CD4-positive, alpha-beta T cell treated with Interleukin-2 at 100 ng/mL for 4 hours (primary cell): ENCODE measurements at regions not wholly inside any gene's neighbourhood (a gene's known extent, or its start where the extent isn't known, plus 50 kb on each side); places are given as distances from the start of the nearest gene placed in this dataset.
"Not testable (repeated sequence)": the region's sequence is repeated elsewhere in the genome, so short reads cannot be mapped to it uniquely, and the experiment has no call there.

Experiments
- DNase-seq: peaks from one replicate; pipeline ENCODE4 v3.0.0-alpha.2; 2020; ENCODE audit warnings: low spot score

- no peak for DNase-seq
Measured at GRCh38 chr2:105691947-105692390, 52.7 kb upstream of the NCK2 start.

- DNase-seq, result no peak
Measured at GRCh38 chr2:105690566-105690965, 54.1 kb upstream of the NCK2 start.

GRCh38 chr2:105689484-105689883 is 55.2 kb upstream of the NCK2 start:
- no peak for DNase-seq

GRCh38 chr2:105688946-105689345 is 55.8 kb upstream of the NCK2 start:
- no peak for DNase-seq

- DNase-seq, result no peak
Measured at GRCh38 chr2:105686588-105686987, 58.1 kb upstream of the NCK2 start.

GRCh38 chr2:105683011-105683492 is 61.7 kb upstream of the NCK2 start:
- DNase-seq, result no peak

- DNase-seq, result no peak
Measured at GRCh38 chr2:105682401-105682800, 62.3 kb upstream of the NCK2 start.

GRCh38 chr2:105681927-105682326 is 62.8 kb upstream of the NCK2 start:
- no peak for DNase-seq

GRCh38 chr2:105680357-105680756 is 64.4 kb upstream of the NCK2 start:
- DNase-seq, result no peak

GRCh38 chr2:105678346-105678745 is 66.4 kb upstream of the NCK2 start:
- no peak for DNase-seq

GRCh38 chr2:105677901-105678300 is 66.8 kb upstream of the NCK2 start:
- no peak for DNase-seq

GRCh38 chr2:105675841-105676240 is 68.9 kb upstream of the NCK2 start:
- DNase-seq, result no peak

GRCh38 chr2:105674859-105675541 is 69.7 kb upstream of the NCK2 start:
- DNase-seq, result no peak

- DNase-seq, result no peak
Measured at GRCh38 chr2:105674401-105674800, 70.3 kb upstream of the NCK2 start.

GRCh38 chr2:105671156-105671555 is 73.6 kb upstream of the NCK2 start:
- DNase-seq, result no peak

GRCh38 chr2:105669384-105669891 is 75.3 kb upstream of the NCK2 start:
- DNase-seq, result no peak

GRCh38 chr2:105665480-105665879 is 79.2 kb upstream of the NCK2 start:
- DNase-seq, result no peak

GRCh38 chr2:105660489-105660888 is 84.2 kb upstream of the NCK2 start:
- DNase-seq, result no peak

- not testable (repeated sequence) for DNase-seq
Measured at GRCh38 chr2:105655723-105656606, 88.7 kb upstream of the NCK2 start.

GRCh38 chr2:105655244-105655643 is 89.5 kb upstream of the NCK2 start:
- no peak for DNase-seq

GRCh38 chr2:105654474-105655004 is 90.2 kb upstream of the NCK2 start:
- no peak for DNase-seq

- no peak for DNase-seq
Measured at GRCh38 chr2:105653302-105653701, 91.4 kb upstream of the NCK2 start.
